HG03520 (cell line): ENCODE measurements at regions not wholly inside any gene's neighbourhood (a gene's known extent, or its start where the extent isn't known, plus 50 kb on each side); places are given as distances from the start of the nearest gene placed in this dataset.
"Not testable (repeated sequence)": the region's sequence is repeated elsewhere in the genome, so short reads cannot be mapped to it uniquely, and the experiment has no call there.

ENCODE experiments used
- ATAC-seq: cut with Tn5 transposase; IDR thresholded peaks from one replicate; pipeline ENCODE4 v1.9.1; 2021; ENCODE audit warnings: mild to moderate bottlenecking, moderate library complexity; ENCODE audit not compliant: unreplicated experiment

DNA sequence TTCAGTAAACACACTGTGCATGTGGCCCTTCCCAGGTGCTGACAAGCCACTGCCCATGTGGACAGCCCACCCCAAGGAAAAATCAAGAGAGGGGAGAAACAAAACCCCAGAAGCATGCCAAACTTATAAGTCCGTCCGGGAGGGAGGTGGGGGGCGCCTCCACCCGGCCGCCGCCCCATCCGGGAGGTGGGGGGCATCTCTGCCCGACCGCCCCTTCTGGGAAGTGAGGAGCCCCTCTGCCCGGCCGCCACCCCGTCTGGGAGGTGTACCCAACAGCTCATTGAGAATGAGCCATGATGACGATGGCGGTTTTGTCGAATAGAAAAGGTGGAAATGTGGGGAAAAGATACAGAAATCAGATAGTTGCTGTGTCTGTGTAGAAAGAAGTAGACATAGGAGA is 53.8 kb upstream of the C2CD4B start:
- ATAC-seq = no peak

DNA sequence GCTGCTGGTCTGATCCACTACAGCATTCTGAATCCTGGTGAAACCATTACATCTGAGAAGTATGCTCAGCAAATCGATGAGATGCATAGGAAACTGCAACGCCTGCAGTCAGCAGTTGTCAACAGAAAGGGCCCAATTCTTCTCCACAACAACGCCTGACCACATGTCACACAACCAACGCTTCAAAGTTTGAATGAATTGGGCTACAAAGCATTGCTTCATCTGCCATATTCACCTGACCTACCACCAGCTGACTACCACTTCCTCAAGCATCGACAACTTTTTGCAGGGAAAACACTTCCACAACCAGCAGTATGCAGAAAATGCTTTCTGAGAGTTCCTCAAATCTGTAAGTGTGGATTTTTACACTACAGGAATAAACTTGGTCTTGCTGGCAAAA is 54.7 kb upstream of the C2CD4B start:
- no peak for ATAC-seq

DNA sequence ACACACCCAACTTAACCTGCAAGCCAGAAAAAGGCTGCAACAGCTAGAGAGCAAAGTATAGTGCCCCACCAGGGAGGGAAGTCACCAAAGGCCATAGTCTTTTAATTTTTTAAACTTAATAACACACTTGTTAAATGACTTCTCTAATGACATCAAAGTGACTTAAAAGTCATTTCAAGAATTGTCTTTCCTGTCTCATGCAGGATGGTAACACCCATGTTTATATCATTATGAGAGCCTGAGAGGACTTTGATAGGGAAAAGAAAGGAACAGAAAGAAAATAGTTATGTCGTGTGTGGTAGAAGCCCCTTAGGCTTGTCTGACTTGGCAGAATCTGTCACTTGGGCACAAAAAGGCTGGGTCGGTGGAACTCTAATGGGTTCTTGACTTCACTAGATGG is 57.9 kb upstream of the C2CD4B start:
- ATAC-seq = no peak

DNA sequence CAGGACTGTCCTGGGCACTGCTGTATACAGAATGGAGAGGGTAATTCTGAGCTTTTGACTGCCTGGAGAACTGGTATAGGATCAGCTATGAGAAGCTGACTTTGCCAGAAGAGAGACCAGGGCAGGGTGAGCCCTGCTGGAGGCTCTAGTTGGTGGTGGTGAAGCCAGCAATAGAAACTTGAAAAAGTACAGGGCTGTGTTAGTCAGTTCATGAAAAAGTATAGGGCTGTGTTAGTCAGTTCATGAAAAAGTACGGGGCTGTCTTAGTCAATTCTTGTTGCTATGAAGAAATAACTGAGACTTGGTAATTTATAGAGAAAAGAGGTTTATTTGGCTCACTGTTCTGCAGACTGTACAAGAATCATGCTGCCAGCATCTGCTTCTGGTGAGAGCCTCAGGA is 63.5 kb upstream of the C2CD4B start:
- no peak for ATAC-seq

DNA sequence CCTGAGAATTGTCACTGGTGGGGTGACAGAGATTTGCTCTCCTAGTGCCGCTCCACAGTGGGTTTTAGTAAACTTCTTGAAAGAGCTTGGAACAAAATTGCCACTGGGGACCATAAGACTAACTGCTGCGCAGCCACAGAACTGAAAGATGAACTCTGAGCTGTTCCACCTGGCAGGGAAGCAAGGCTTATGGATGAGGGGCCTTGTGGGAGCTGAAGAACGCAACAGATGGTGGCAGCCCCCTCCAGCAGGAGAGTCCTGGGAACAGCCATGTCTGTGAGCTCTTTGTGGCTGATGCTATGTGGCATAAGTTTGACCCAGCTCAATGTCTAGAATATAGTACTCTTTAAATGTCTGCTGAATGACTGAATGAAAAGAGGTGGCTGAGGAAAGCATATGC is 66.8 kb upstream of the C2CD4B start:
- no peak for ATAC-seq

DNA sequence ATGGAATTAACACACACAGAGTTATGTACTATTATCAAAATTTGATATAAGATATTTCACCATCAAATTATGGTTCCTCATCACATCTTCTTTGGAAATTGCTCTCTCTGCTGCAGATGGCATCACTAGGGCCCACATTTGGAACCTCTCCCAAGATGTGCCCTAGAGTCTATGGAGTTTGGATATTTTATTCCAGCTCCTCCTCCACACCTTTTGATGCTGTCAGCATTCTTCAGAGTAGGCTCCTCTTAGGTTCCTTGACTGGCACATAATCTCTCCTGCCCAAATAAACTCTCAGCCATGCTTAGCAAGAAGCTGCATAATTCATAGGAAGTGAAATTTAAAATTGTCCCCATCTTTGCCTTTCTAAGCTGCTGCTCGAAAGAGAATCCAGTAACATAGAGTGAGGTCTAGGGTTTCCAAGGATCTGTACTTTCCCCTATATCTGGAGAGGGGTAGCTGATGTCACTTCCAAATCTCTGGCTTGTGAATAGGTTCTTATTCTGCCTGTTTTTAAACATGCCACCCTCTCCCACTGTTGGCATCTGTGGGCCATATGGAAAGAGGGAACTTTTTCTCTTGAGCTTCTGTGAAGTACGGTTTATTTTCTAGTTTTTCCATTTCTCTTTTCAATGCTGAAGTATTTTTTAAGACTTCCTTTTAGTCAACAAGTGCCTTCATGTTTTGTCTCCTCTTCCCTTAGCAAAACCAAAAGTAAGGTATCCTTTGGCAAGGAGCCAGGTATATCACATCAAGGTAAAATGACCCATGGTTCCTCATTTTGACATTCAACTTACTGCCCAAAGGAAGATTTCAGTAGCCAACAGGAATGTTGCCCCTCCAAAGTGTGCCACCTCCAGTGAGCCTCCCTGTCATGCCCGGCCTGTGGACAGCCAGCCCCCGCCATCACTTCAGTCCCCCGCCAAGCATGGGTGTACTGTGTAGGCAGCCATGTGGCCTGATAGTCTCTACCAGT is 75.3 kb upstream of the C2CD4B start:
- no peak for ATAC-seq

DNA sequence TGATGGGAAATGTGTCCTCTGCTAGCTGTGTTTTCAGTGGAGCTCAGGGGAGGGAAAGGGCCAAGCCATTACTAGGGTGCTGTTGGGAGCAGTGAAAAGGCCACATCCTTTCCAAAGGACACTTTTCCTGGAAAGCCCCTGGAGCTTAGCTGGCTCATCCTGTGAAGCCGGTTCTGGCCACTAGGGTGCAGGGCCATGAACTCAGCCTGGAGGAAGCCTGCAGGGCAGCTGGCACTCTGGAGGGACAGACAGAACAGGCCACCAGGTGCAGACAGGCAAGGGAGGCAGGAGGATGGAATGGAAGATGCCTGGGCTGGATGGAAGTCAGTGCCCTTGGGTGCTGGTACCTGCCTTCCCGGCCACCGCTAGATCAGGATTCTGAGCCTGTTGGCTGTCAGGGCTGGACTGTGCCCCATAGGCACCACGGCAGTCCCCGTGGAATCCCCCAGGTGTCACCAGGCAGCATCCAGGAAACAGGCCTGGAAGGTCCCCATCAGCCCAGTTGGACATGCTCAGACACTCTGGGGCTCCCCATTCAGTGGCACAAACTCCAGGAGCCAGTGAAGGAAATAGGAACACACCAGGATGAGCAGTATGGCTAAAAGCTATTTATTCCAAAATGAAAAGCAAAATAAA is 76.2 kb upstream of the C2CD4B start:
- ATAC-seq = no peak

DNA sequence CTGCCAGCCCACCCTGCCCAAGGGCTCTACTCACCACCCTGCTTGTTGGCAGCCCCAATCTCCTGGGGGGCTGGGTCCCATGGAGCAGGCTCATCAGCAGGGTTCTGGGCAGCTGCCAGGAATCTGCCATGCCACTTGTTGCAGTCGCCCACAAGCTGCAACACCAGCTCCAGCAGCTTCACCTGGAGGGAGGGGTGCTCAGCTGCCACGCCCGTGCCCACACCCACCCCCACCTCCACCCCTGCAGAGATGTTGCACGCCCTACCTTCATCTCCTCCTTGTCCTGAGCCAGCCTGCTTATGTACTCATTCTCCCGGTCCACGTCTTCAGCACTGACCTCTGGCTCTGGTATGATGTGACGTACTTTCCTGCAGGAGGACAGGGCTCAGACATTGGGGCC is 77.9 kb upstream of the C2CD4B start:
- ATAC-seq = no peak

DNA sequence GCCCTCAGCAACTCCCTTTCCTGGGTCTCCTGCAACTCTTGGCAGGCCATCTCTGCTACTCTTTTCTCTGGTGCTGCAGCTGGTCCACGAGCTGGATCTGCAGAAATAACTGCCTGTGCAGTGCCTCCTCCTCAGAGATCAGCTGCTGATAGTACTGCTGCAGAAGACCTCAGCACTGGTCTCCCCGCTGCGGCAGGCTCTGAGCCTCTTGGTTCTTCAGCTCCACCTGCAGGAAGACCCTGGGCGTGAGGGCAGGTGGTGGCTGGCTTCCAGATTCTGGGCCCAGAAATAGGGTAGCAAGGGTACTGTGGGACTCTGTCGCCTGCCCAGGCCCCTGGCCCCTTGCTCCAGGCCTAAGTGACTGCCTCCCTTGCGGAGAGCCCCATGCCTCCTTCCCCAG is 79.7 kb upstream of the C2CD4B start:
- no peak for ATAC-seq

DNA sequence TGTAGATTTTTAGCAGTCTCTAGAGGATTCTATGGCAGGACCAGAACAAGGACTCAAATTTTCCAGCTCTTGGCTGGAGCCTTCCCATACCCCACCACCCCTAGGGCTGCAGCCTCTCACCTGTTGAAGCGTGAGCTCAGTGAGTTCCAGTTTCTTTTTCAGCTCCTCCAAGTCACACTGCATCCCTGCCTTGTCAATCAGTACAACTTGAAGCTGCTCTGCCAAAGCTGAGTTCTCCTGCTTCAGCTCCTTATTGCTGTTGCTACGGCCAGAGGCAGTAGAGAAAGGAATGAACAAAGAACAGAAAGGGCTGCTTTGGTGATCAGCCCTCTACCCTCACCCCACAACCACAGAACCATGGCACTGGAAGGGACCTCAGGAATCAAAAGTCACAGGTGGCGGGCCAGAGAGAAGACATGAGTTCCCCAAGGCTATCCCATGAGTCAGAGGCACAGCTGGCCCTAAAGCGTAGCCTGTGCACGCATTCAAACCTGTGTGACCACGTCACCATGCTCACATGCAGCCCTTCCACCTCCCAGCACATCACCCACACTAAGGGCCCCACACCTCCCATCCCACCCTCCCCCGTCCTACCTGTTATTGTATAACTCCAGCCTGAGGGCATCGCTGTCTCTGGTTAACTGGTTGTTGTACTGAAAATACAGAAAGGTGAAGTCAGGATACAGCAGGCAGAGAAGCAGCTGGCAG is 83.3 kb upstream of the C2CD4B start:
- no peak for ATAC-seq

DNA sequence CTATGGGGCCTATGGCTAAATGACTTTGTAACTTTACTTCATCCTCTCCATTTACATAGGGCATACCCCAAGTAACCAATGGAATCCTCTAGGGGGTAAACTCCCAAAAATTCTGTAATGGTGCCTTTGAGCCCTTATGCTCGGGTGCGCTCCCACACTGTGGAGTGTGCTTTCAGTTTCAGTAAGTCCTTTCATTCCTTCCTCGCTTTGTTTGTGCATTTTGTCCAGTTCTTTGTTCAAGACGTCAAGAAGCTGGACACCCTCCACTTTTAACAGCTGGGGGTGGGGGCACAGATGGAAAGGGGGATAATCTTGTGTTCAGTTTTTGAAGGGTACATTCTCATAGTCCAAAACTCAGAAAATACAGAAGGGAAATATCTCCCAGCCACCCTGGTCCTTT is 84.4 kb upstream of the C2CD4B start:
- no peak for ATAC-seq

DNA sequence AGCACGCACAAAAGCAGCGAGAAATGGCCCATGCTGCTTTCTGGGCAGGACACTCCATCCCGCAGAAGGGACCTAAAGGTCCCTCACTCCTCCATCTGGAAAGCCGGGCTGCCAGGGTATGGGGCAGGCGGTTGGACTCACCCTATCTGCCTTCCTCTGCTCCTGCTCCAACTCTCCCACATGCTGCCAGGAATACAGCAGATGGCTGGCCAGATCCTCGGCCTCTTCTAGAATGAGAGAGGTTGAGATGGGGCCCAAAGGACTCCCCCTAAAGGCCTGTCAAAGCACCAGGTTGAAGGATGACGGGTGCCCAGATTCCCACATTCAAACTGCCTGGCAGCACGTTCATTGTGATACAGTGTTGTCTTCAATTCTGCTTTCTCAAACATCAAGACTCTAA is 85.1 kb upstream of the C2CD4B start:
- no peak for ATAC-seq

DNA sequence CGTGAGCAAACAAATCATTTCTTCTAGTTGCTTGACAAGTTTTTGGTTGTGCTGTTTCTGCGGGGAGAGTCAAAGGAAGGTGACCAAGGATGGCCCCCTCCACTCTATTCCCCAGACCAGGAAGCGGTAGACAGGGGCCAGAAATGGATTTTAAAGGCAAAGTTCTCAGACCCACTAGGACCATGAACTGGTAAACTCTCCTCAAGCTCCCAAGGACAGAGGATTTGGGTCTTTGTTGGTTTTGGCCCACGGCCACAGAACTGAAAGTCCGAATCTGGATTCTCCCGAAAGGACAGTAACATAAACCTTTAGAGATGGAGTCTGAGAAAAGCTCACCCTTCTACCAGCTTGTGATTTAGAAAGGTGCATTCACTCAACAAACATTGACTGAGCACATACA is 85.9 kb upstream of the C2CD4B start:
- no peak for ATAC-seq

DNA sequence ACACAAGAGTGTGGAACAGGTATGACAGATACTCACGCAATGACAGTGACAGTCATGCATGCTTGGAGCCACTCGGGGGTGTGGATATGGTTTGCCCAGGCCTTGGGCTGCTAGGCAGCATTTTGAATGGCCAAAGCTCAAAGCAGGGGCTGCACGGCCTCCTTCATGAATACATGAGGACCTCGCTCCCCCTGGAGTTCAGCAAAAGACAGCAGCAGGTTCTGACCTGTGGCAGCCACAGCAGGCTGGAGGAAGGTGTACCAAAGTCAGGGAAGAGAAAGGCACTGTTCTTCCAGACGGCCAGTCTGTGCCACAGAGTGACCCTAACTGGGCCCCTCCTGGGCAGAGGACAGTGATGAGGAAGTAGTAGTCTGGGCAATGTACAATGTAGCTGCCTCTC is 88.2 kb upstream of the C2CD4B start:
- no peak for ATAC-seq

DNA sequence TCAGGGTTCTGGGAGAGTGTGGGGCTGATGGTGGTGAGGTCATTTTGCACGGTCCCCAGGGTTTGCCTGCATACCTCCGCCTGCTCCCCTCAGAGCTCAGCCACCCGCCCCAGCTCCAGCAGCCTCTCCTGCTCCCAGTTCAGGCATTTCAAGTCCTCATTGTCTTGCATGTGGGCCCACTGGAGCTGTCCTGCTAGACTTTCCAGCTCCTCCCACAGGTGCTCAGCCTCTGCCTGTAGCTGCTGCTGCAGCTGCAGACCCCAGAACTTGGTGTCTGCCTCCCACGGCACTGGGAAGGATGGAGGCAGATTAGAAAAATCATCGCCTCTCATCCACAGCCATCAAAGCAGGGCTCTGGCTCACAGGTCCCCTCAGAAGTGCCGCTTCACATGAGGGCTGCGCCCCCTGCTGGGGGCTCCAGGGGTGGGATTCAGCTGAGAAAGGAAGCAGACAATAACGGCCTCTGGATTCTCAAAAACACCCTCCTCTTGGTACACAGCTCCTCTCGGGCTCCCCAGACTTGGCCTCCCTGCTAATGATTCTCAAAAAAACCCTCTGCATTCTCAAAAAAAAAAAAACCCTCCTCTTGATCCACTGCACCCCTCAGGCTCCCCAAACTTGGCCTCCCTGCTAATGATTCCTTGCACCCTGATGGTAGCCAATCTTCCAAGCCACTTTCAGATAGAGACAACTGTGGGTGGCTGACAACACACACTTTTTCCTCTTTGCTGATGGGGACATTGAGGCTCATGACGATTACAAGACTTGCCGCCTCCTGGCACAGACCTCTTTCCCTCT is 89.3 kb upstream of the C2CD4B start:
- no peak for ATAC-seq

DNA sequence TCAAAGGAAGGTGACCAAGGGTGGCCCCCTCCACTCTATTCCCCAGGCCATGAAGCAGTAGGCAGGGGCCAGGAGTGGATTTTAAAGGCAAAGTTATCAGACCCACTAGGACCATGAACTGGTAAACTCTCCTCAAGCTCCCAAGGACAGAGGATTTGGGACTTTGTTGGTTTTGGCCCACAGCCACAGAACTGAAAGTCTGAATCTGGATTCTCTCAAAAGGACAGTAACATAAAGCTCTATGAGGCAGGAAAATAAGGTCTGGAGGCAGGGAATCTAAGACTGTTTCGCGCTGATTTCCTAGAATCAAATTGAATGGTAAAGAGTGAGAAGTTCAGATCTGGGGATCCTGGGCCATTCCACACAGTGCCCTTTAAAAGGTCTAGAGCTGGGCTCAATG is 91.3 kb upstream of the C2CD4B start:
- not testable (repeated sequence) for ATAC-seq

DNA sequence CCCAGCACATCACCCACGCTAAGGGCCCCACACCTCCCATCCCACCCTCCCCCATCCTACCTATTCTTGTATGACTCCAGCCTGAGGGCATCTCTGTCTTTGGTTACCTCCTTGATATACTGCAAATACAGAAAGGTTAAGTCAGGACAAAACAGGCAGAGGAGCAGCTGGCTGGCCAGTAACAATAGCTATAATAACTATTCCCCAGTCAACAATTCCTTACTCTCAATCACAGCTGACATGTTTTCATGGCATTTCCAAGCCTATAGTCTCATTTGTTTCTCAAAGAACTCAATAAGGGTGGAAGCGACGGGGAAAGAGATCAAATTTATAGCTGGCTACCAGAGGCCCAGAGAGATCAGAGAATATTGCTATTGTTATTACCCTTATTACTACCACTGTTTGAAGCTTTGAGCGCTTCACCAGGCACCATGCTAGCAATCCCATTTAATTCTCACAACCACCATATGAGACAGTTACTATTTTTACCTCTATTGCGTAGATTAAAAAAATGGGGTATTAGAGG is 93.0 kb upstream of the C2CD4B start:
- no peak for ATAC-seq

DNA sequence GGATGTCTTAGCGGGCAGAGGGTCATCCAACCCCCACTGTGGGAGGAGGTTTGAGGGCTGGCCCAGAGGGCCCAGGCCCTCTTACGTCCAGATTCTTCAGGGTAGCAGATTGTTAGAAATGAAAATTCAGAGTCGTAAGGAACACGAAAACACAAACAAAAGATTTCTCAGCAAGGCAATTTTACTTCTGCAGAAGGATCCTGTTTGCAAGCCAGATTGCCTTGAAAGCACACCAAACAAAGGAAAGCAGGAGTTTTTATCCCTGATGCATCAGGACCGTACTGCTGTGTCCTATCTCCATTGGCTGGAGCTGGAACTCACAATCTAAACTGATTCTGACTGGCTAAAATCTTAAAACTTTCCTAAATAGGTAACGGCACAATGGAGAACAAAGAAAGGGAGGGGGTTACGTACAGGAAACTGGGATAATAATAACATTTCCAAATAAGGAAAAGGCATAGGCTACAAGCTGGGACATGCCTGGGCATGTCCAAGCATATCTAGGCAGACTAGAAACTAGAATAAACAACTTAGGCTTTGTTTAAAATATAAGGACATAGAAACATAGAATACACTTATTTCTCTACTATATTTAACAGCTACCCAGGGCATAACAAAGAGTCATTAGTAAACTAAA is 97.3 kb upstream of the C2CD4B start:
- no peak for ATAC-seq

DNA sequence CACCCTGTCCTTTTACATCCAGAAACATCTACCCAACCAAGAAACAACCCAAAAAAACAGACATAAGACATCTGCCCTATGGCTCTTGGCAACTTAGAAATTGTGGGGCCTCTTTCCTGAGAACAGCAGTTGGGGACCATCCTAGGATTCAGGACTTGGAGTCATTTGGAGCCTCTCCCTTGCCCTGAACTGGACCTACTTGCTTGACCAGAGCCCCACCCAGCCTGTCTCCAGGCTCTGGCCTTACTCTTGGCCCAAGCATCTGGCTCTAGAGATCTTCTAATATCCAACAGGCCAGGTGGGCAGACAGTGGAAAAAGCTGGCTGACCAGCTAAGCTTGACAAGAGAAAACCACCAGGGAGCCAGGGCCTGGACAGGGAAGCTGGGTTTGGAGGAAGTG is 99.1 kb upstream of the C2CD4B start:
- ATAC-seq = no peak

DNA sequence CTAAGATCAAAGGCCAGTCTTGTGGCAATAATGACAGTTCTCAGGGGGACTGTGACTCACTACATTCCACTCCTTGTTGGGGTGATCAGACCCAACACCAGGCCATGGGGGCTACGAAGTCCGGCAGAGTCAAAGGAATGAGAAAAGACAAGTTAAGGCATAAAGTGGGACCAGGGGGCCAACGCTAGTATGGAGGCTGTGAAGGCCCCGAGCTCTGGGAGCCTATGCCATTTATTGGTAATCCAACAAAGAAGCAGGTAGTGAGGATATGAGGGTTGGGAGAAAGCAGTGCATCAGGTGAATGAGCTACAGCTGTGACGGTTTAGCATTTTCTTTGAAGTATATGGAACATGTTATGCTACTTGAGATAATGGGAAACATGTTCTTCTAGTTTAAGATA is 104.4 kb upstream of the C2CD4B start:
- no peak for ATAC-seq
